ENCODE measurements at regions not wholly inside any gene's neighbourhood (a gene's known extent, or its start where the extent isn't known, plus 50 kb on each side); places are given as distances from the start of the nearest gene placed in this dataset.

DNA sequence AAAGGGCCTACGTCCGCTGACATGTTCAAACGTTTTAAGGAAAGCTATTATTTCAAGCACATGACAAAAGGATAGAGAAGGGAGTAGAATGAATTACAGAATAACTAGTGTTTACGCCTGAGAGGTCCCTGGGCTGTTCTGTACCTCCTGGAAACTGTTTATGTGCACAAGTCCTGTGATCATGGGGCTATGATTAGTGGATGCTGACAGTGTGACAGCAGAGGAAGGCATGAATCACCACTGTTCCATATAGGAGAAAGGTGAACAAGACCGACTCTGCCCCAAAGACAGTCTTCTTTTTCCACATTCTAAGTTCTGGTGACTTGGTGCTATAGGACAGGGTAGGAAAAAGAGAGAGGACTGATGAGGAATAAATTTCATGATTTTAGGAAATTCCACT is 249.2 kb upstream of the PRDM1 start:
- no peak for TF ChIP-seq POU2F2 (IDR thresholded peaks at IDR 0.05; ENCODE audit: low read depth, low read length)
- no peak for TF ChIP-seq POLR2AphosphoS5 (IDR thresholded peaks at IDR 0.05; ENCODE audit: low read depth, low read length)
- no peak for TF ChIP-seq POLR2A (IDR thresholded peaks at IDR 0.05; ENCODE audit: low read depth, low read length)
- TF ChIP-seq TAF1 (IDR thresholded peaks at IDR 0.05; ENCODE audit: low read depth, low read length): no peak

All from GM12891 (cell line).